ENCODE measurements at regions not wholly inside any gene's neighbourhood (a gene's known extent, or its start where the extent isn't known, plus 50 kb on each side); places are given as distances from the start of the nearest gene placed in this dataset.

- H4K20me1 ChIP-seq (ENCODE audit: insufficient read depth, low read length): no peaks in the 10 kb centered on the region
- no peaks in the 10 kb centered on the region for H3F3A ChIP-seq (ENCODE audit: insufficient read depth, low read length)
- H3K9ac ChIP-seq (ENCODE audit: low read length): no peak overlapping the region
- H3K27me3 ChIP-seq (ENCODE audit: insufficient read depth, low read length): no peaks in the 10 kb centered on the region
- H3K4me1 ChIP-seq (ENCODE audit: insufficient read depth, low read length, severe bottlenecking): no peaks in the 10 kb centered on the region
- TF ChIP-seq, protein P1, sequence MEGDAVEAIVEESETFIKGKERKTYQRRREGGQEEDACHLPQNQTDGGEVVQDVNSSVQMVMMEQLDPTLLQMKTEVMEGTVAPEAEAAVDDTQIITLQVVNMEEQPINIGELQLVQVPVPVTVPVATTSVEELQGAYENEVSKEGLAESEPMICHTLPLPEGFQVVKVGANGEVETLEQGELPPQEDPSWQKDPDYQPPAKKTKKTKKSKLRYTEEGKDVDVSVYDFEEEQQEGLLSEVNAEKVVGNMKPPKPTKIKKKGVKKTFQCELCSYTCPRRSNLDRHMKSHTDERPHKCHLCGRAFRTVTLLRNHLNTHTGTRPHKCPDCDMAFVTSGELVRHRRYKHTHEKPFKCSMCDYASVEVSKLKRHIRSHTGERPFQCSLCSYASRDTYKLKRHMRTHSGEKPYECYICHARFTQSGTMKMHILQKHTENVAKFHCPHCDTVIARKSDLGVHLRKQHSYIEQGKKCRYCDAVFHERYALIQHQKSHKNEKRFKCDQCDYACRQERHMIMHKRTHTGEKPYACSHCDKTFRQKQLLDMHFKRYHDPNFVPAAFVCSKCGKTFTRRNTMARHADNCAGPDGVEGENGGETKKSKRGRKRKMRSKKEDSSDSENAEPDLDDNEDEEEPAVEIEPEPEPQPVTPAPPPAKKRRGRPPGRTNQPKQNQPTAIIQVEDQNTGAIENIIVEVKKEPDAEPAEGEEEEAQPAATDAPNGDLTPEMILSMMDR (IDR thresholded peaks at IDR 0.05; ENCODE audit: low read length): no peak
- TF ChIP-seq EZH2 (IDR thresholded peaks at IDR 0.05; ENCODE audit: borderline replicate concordance, low read length): no peak
- no peak overlapping the region for H3K4me3 ChIP-seq (ENCODE audit: low read depth, low read length, poor library complexity, severe bottlenecking)
- H3K4me2 ChIP-seq (ENCODE audit: low read length): no peak overlapping the region
- no peaks in the 10 kb centered on the region for H3K9me3 ChIP-seq (ENCODE audit: low read length)
- H3K9me2 ChIP-seq (ENCODE audit: low read depth, low read length): no peaks in the 10 kb centered on the region
- H3K79me2 ChIP-seq (ENCODE audit: insufficient read depth, low read length): no peaks in the 10 kb centered on the region
- no peak overlapping the region for H3K27ac ChIP-seq (ENCODE audit: low read depth, low read length, poor library complexity, severe bottlenecking)
- H3K36me3 ChIP-seq (ENCODE audit: insufficient read depth, low read length): no peaks in the 10 kb centered on the region
- no peak overlapping the region for H2AFZ ChIP-seq (ENCODE audit: low read length)
Measured at GRCh38 chr20:39097889-39098288, 135.7 kb downstream of the DHX35 start.

- Histone ChIP-seq H3K9ac (ENCODE audit: low read length) (no peak overlapping the region), H3K9me2 (ENCODE audit: low read depth, low read length) (no peaks in the 10 kb centered on the region), H3F3A (ENCODE audit: insufficient read depth, low read length) (no peaks in the 10 kb centered on the region), H3K4me2 (ENCODE audit: low read length) (no peak overlapping the region), H3K79me2 (ENCODE audit: insufficient read depth, low read length) (no peaks in the 10 kb centered on the region), H3K27ac (ENCODE audit: low read depth, low read length, poor library complexity, severe bottlenecking) (no peak overlapping the region), H3K4me3 (ENCODE audit: low read depth, low read length, poor library complexity, severe bottlenecking) (no peak overlapping the region), H3K9me3 (ENCODE audit: low read length) (no peaks in the 10 kb centered on the region), H3K36me3 (ENCODE audit: insufficient read depth, low read length) (no peaks in the 10 kb centered on the region), H3K4me1 (ENCODE audit: insufficient read depth, low read length, severe bottlenecking) (no peaks in the 10 kb centered on the region), H2AFZ (ENCODE audit: low read length) (no peak overlapping the region), H3K27me3 (ENCODE audit: insufficient read depth, low read length) (no peaks in the 10 kb centered on the region), H4K20me1 (ENCODE audit: insufficient read depth, low read length) (no peaks in the 10 kb centered on the region)
- no peak for TF ChIP-seq EZH2 (IDR thresholded peaks at IDR 0.05; ENCODE audit: borderline replicate concordance, low read length)
- TF ChIP-seq, protein P1 (IDR thresholded peaks at IDR 0.05; ENCODE audit: low read length): no peak
Measured at GRCh38 chr20:39095870-39096269, 133.7 kb downstream of the DHX35 start.

DNA sequence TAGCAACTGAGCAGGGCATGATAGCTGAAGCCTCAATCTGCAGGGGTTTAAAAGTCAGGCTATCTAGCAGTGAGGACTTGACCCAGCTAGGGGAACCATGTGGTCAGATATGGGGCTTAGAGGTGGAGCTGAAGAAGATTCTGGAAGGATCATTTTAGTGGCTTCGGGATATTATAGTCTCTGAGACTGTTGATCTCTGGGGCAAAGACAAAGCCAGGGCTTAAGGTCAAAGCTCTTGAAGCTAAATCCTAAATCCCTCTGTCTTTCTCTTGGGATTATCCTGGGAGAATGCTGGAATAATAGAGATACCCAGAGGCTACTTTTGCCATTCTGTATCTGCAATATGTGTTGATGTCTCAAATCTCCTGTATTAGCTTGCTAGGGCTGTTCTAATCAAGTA lies 132.2 kb downstream of the DHX35 start:
- Histone ChIP-seq H3K4me3 (ENCODE audit: low read depth, low read length, poor library complexity, severe bottlenecking) (no peak overlapping the region), H2AFZ (ENCODE audit: low read length) (no peak overlapping the region), H3K9me3 (ENCODE audit: low read length) (no peaks in the 10 kb centered on the region), H3K79me2 (ENCODE audit: insufficient read depth, low read length) (no peaks in the 10 kb centered on the region), H3K27me3 (ENCODE audit: insufficient read depth, low read length) (no peaks in the 10 kb centered on the region), H3K4me2 (ENCODE audit: low read length) (no peak overlapping the region), H3K9ac (ENCODE audit: low read length) (no peak overlapping the region), H3K4me1 (ENCODE audit: insufficient read depth, low read length, severe bottlenecking) (no peaks in the 10 kb centered on the region), H4K20me1 (ENCODE audit: insufficient read depth, low read length) (no peaks in the 10 kb centered on the region), H3K36me3 (ENCODE audit: insufficient read depth, low read length) (no peaks in the 10 kb centered on the region), H3K9me2 (ENCODE audit: low read depth, low read length) (no peaks in the 10 kb centered on the region), H3F3A (ENCODE audit: insufficient read depth, low read length) (no peaks in the 10 kb centered on the region), H3K27ac (ENCODE audit: low read depth, low read length, poor library complexity, severe bottlenecking) (no peak overlapping the region)
- no peak for TF ChIP-seq EZH2 (IDR thresholded peaks at IDR 0.05; ENCODE audit: borderline replicate concordance, low read length)
- TF ChIP-seq, protein P1 (IDR thresholded peaks at IDR 0.05; ENCODE audit: low read length): no peak
